Activated T-helper 17 cell treated with anti-CD3 and anti-CD28 coated beads, Interleukin-2, amount 50 U/mL, for 72 hours (primary cell): ENCODE measurements at regions not wholly inside any gene's neighbourhood (a gene's known extent, or its start where the extent isn't known, plus 50 kb on each side); places are given as distances from the start of the nearest gene placed in this dataset.

Source experiments
- ATAC-seq: fragments of 150-1000 bp; cut with Tn5 transposase; replicated peaks from 2 replicates; pipeline ENCODE4 v1.10.0; 2021; ENCODE audit warnings: mild to moderate bottlenecking, moderate library complexity
- H3K27ac Mint-ChIP-seq: one replicate; pipeline ENCODE4 v1.8.0; 2022; ENCODE audit warnings: mixed read lengths
- H3K27me3 Mint-ChIP-seq: one replicate; pipeline ENCODE4 v1.8.0; 2022; ENCODE audit warnings: mixed read lengths
- H3K36me3 Mint-ChIP-seq: one replicate; pipeline ENCODE4 v1.8.0; 2022; ENCODE audit warnings: low read depth, mild to moderate bottlenecking, mixed read lengths
- H3K4me1 Mint-ChIP-seq: one replicate; pipeline ENCODE4 v1.8.0; 2022; ENCODE audit warnings: mixed read lengths
- H3K4me3 Mint-ChIP-seq: one replicate; pipeline ENCODE4 v1.8.0; 2022; ENCODE audit warnings: mild to moderate bottlenecking, mixed read lengths
- H3K9me3 Mint-ChIP-seq: one replicate; pipeline ENCODE4 v1.8.0; 2022; ENCODE audit warnings: mixed read lengths

DNA sequence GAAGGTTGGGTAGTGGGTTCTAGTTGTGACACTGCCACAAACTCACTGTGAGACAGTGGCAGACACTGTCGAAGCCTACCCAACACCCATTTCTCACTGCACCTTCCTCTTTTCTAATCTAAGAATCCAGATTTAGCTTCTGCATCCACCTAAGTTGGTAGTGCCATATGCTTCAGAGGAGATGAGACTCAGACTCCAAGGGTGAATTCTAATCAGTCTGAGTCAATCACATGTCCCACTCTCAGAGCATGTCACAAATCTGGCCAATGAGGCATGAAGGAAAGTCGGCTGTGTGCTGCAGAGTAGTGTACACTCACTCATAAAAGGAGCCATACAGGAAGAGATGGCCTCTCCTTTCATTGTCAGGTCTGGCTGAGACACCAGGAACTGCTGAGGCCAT lies 102.1 kb upstream of the RAP1B start:
- no peak overlapping the region for H3K4me3 Mint-ChIP-seq
- peaks cover 8% of the 10 kb centered on the region for H3K9me3 Mint-ChIP-seq
- no peaks in the 10 kb centered on the region for H3K36me3 Mint-ChIP-seq
- H3K4me1 Mint-ChIP-seq = peaks cover 7% of the 10 kb centered on the region
- H3K27me3 Mint-ChIP-seq = no peaks in the 10 kb centered on the region
- no peak for ATAC-seq
- H3K27ac Mint-ChIP-seq = no peak overlapping the region

DNA sequence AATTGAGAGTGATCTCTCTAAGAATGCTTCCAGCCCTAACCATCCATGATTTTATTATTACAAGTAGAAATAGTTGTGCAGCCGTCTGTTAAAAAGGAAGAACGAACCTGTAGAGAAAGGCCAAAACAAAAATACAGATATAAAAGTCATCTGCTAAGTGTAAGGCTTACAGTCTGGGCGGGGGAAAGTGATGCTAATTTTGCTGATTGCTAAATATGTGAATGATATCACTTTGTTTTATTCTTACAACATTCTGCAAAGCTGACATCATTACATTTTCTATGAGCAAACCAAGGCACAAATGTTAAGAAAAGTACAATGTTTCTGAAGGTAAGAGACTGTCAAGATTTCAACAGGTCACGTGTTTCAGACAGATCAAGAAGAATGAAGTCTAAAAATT lies 101.5 kb upstream of the RAP1B start:
- H3K4me1 Mint-ChIP-seq = peaks cover 7% of the 10 kb centered on the region
- H3K27me3 Mint-ChIP-seq = no peaks in the 10 kb centered on the region
- H3K4me3 Mint-ChIP-seq = no peak overlapping the region
- no peak for ATAC-seq
- H3K27ac Mint-ChIP-seq = no peak overlapping the region
- H3K9me3 Mint-ChIP-seq = peaks cover 8% of the 10 kb centered on the region
- no peaks in the 10 kb centered on the region for H3K36me3 Mint-ChIP-seq

DNA sequence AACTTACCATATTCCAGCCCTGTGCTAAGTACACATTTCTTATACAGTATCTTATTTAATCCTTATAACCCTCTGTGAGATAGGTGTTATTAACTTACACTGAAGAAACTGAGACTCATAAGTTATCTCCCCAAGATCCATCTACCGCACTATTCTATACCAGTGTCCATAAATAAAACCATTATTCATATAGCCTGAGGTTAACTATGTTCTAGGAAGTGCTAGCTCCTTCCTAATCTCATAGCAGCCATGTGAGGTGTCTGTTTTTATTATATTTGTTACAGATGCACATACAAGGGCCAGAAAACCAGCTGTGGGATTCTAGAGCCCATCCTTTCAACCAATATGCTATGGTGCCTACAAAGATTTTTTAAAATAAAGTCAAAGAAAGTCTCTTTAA lies 100.3 kb upstream of the RAP1B start:
- Mint-ChIP-seq H3K4me3 (no peak overlapping the region), H3K27me3 (no peaks in the 10 kb centered on the region), H3K9me3 (peaks cover 8% of the 10 kb centered on the region), H3K36me3 (no peaks in the 10 kb centered on the region), H3K27ac (no peak overlapping the region), H3K4me1 (peaks cover 7% of the 10 kb centered on the region)
- ATAC-seq = no peak

DNA sequence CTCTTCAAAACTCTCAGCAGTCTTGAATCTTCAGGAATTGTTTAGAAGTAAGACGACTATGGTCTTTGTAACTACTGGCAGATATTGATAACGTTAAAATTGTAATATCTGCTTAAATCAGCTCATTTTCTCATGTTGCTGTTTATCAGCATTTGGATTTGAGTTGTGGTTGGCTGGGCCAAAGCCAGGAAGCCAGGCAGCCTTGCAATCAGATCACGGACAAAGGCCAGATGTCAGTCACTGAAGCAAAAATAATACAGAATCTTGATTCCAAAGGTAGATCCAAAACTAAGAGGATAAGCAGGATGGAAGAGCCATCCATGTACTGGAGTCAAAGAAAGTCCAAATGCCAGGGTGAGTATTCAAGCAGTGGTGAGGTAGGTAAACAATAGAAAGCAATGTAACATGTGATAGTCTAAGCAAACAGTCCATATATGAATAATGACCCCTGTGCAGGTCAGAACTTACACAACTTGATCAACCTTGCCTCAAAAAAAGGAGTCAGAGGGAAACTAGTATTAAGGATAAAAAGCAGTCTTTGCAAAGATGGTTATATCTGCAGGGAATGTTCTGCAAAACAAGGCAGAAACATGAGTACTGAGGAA lies 95.8 kb upstream of the RAP1B start:
- no peaks in the 10 kb centered on the region for H3K27me3 Mint-ChIP-seq
- no peak overlapping the region for H3K27ac Mint-ChIP-seq
- ATAC-seq = no peak
- no peaks in the 10 kb centered on the region for H3K4me1 Mint-ChIP-seq
- H3K36me3 Mint-ChIP-seq = no peaks in the 10 kb centered on the region
- H3K4me3 Mint-ChIP-seq = no peak overlapping the region
- peaks cover 4% of the 10 kb centered on the region for H3K9me3 Mint-ChIP-seq

DNA sequence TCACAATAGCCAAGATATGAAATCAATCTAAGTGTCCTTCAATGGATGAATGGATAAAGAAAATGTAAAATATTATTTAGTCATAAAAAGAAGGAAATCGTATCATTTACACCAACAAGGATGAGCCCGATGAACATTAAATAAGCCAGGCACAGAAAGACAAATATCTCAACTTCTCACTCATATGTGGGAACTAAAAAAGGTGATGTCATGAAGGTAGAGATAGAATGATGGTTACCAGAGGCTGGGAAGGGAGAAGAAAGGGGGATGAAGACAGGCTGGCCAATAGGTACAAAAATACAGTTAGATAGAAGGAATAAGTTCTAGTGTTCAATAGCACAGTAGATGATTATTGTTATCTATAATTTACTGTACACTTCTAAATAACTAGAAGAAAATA lies 94.9 kb upstream of the RAP1B start:
- no peaks in the 10 kb centered on the region for H3K36me3 Mint-ChIP-seq
- H3K4me1 Mint-ChIP-seq = no peaks in the 10 kb centered on the region
- H3K4me3 Mint-ChIP-seq = no peak overlapping the region
- no peaks in the 10 kb centered on the region for H3K27me3 Mint-ChIP-seq
- peaks cover 4% of the 10 kb centered on the region for H3K9me3 Mint-ChIP-seq
- H3K27ac Mint-ChIP-seq = no peak overlapping the region
- ATAC-seq = no peak

DNA sequence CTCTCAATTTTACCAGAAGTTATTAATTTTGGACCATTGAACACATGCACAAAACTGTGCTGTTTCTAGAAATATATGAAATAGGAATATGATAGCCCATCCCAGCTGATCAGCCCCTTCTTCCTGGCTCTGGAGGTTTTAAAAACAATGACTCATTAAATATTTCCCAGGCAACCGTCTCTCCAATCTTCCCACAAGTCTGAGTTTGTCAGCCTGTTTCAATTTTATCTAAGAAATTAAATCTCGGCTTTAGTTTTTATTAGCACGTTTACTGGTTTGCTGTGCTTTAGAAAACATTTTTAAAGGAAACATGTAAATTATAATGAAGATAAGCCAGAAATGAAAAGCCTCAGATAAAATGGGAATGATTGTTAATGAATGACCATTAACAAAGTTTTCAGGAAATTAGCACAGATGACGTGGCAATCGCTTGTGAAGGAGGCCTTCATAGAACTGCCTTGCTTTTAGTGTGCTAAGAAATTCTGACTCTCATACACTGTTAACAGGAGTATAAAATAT lies 89.3 kb upstream of the RAP1B start:
- H3K4me1 Mint-ChIP-seq = no peaks in the 10 kb centered on the region
- no peaks in the 10 kb centered on the region for H3K36me3 Mint-ChIP-seq
- H3K27ac Mint-ChIP-seq = no peak overlapping the region
- no peaks in the 10 kb centered on the region for H3K9me3 Mint-ChIP-seq
- no peak for ATAC-seq
- no peaks in the 10 kb centered on the region for H3K27me3 Mint-ChIP-seq
- H3K4me3 Mint-ChIP-seq = no peak overlapping the region

DNA sequence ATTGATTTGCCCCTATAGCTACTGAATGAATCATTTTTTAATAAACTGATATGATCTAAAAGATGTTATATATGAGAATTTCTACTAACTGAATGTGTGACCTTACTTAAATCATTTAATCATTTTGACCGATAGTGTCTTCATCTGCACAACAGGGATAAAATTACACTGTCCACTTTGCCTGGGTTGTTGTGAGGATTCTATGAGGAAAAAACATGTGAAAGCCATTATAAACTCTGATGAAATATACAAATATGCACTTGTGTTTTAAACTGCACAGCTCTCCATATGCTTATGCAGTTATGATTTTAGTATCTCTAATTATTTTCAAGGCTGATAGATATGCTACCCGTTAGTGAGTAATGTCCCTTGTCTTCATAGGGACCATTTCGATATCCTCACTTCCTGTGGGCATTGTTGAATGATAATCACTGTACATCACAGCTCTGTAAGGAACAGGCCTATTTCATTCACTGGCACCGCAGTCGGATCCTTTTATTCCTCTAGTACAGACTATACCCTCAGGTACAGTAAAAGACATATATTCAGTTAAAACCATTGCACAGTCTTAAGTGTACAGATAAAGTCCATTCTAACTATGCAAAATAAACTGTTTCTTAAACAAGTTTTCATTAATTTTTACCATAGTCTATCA lies 88.7 kb upstream of the RAP1B start:
- Mint-ChIP-seq H3K4me3 (no peak overlapping the region), H3K27ac (no peak overlapping the region), H3K27me3 (no peaks in the 10 kb centered on the region), H3K4me1 (no peaks in the 10 kb centered on the region), H3K36me3 (no peaks in the 10 kb centered on the region), H3K9me3 (no peaks in the 10 kb centered on the region)
- ATAC-seq = no peak

DNA sequence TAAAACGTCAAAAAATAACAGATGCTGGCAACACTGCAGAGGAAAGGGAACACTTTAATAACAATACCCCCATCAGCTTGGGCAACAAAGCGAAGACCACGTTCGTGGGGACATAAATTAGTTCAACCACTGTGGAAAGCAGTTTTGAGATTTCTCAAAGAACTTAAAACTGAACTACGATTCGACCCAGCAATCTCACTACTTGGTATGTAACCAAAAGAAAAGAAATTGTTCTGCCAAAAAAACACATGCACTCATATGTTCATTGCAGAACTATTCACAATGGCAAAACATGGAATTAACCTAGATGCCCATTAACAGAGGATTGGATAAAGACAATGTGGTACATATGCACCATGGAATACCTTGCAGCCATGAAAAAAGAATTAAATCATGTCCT lies 81.2 kb upstream of the RAP1B start:
- Mint-ChIP-seq H3K36me3 (no peaks in the 10 kb centered on the region), H3K9me3 (no peaks in the 10 kb centered on the region), H3K27me3 (no peaks in the 10 kb centered on the region), H3K4me3 (no peak overlapping the region), H3K27ac (no peak overlapping the region), H3K4me1 (peaks cover 6% of the 10 kb centered on the region)
- no peak for ATAC-seq

DNA sequence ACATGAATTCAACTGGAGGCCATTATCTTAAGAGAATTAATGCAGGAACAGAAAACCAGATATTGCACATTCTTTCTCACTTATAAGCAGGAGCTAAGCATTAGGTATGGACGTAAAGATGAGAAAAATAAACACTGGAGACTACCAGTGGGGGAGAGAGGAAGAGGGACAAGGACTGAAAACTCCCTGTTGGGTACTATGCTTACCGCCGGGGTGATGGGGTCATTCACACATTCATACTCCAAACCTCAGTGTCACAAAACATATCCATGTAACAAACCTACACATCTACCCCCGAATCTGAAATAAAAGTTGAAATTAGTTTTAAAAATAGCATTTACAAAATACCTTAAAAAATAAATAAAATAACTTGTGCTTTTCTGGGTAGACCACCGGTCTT lies 80.8 kb upstream of the RAP1B start:
- H3K4me1 Mint-ChIP-seq = peaks cover 6% of the 10 kb centered on the region
- H3K4me3 Mint-ChIP-seq = no peak overlapping the region
- no peaks in the 10 kb centered on the region for H3K27me3 Mint-ChIP-seq
- no peak for ATAC-seq
- H3K9me3 Mint-ChIP-seq = no peaks in the 10 kb centered on the region
- no peak overlapping the region for H3K27ac Mint-ChIP-seq
- H3K36me3 Mint-ChIP-seq = no peaks in the 10 kb centered on the region

DNA sequence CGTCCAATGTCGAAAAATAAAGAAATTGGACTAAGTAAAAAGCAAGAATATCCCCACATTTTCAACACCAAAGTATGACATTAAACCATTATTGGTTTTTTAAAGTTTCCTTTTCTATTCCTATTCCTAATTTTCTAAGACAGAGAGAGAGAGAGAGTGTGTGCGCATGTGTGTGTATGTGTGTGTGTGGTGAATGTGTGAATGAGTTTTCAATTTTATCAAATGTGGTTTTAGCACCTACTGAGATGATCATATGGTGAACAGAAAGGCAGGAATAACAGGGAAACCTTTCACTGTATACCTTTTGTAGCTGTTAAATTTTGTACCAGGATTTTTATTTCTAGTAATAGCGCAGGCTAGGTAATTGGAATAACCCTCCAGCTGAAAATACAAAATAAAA lies 80.4 kb upstream of the RAP1B start:
- no peaks in the 10 kb centered on the region for H3K36me3 Mint-ChIP-seq
- no peak for ATAC-seq
- peaks cover 6% of the 10 kb centered on the region for H3K4me1 Mint-ChIP-seq
- H3K27me3 Mint-ChIP-seq = no peaks in the 10 kb centered on the region
- no peak overlapping the region for H3K4me3 Mint-ChIP-seq
- H3K9me3 Mint-ChIP-seq = no peaks in the 10 kb centered on the region
- H3K27ac Mint-ChIP-seq = no peak overlapping the region

DNA sequence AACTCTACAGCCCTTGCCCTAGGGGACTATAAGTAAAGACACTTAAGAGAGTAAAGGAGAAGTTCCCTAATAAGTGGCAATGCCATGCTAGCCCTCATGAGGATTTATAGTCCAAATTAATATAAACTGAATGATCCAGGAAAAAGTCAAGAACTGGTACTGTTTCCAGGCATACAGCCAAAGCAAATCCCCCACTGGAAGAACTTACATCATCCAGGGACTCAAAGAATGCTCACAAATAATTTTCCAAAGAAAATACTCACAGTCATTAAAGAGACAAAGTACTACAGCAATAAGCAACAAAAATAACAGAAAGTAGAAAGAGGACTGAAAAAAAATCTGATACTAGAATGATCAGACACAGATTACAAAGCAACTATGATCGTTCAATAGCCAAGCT lies 79.7 kb upstream of the RAP1B start:
- Mint-ChIP-seq H3K9me3 (no peaks in the 10 kb centered on the region), H3K36me3 (no peaks in the 10 kb centered on the region), H3K4me3 (no peak overlapping the region), H3K27me3 (no peaks in the 10 kb centered on the region), H3K27ac (no peak overlapping the region), H3K4me1 (peaks cover 6% of the 10 kb centered on the region)
- no peak for ATAC-seq

DNA sequence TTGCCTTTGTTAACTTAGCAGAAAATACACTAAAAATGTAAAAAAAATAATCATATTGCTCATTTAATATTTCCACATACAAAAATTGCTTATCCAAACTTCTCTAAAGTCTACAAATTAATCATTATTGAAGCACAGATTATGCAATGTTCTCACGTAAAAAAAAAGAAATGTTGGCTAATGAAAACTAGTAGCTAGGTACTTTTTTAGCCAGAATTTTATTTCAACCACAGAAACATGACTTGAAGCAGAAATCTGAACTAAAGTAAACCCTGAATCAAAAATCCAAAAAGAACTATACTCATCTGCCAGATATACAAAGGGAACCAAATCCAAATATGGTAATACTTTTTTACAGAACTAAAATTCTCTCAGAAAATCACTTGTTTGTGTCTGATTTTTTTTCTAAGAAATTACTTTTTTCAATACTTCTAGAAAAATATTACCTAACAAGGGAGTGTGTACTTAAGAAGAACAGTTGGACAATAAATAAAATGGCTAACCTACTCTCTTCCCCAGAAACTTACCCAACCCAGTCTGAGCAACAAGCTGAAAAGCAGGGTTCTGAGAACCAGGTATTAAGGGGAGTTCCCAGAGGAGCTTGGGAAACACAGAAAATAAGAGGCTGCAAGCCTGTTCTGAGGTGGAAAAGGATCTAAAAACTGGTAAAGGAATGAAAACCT lies 78.4 kb upstream of the RAP1B start:
- H3K27ac Mint-ChIP-seq = peak overlapping the region; percentile 15
- H3K4me1 Mint-ChIP-seq = peaks cover 6% of the 10 kb centered on the region
- peak; percentile 55 for ATAC-seq
- no peak overlapping the region for H3K4me3 Mint-ChIP-seq
- no peaks in the 10 kb centered on the region for H3K27me3 Mint-ChIP-seq
- H3K9me3 Mint-ChIP-seq = no peaks in the 10 kb centered on the region
- no peaks in the 10 kb centered on the region for H3K36me3 Mint-ChIP-seq

DNA sequence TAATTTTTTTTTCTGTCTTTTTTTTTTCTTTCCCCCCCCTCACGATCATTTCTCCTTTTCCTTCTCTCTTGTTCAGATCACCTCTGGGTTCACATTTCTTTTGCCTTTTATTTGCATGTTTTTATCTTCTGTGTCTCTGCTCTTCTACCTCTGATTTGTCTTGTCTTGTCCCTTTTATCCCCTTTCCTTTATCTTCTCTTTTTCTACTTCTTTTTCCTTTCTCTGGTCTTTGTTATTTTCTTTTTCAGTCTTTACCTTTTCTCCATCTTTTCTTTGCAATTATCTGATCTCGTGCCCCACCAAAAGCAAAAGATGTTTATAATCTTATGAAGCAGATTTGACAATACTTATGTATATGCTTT lies 77.8 kb upstream of the RAP1B start:
- Mint-ChIP-seq H3K27me3 (no peaks in the 10 kb centered on the region), H3K4me3 (no peak overlapping the region), H3K9me3 (no peaks in the 10 kb centered on the region), H3K27ac (peak overlapping the region; percentile 15), H3K36me3 (no peaks in the 10 kb centered on the region), H3K4me1 (peaks cover 6% of the 10 kb centered on the region)
- ATAC-seq = no peak

DNA sequence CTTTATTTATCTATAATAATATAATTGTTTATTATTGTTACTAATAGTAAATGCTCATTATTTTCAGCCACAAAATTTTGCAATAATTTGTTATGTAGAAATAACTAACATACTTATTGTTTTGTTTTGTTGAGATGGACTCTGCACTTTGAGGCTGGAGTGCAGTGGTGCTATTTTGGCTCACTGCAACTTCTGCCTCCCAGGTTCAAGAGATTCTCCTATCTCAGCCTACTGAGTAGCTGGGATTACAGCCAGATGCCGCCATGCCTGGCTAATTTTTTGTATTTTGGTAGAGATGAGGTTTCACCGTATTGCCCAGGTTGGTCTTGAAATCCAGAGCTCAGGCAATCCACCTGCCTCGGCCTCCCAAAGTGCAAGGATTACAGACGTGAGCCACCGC lies 76.6 kb upstream of the RAP1B start:
- no peak for ATAC-seq
- no peak overlapping the region for H3K27ac Mint-ChIP-seq
- H3K4me1 Mint-ChIP-seq = peaks cover 6% of the 10 kb centered on the region
- no peaks in the 10 kb centered on the region for H3K9me3 Mint-ChIP-seq
- H3K4me3 Mint-ChIP-seq = no peak overlapping the region
- no peaks in the 10 kb centered on the region for H3K36me3 Mint-ChIP-seq
- no peaks in the 10 kb centered on the region for H3K27me3 Mint-ChIP-seq

DNA sequence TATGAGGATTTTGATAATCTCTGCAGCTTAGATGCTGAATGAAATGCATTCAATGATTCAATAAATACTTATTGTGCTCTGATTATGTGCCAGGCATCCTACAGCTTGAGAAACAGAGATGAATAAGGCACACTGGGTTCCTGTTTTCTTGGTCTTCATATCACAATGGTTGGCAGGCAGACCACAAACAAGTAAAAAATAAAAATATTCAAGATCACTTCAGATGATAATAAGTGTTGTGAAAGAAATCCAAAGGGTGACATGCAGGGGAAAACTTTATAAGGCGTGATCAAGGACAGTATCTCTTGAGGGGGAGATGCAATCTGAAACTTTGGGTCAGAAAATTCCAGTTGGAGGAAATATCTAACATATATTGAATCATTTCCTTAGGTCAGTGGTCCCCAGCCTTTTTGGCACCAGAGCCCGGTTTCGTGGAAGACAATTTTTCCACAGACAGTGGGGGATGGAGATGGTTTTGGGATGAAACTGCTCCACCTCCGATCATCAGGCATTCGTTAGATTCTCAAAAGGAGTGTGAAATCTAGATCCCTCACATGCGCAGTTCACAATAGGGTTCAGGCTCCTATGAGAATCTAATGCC lies 73.7 kb upstream of the RAP1B start:
- ATAC-seq = no peak
- Mint-ChIP-seq H3K4me3 (no peak overlapping the region), H3K4me1 (peaks cover 16% of the 10 kb centered on the region)

More for the DNA sequence above, 73.7 kb upstream of the RAP1B start:
- Mint-ChIP-seq H3K36me3 (no peaks in the 10 kb centered on the region), H3K9me3 (peaks cover 7% of the 10 kb centered on the region), H3K27ac (no peak overlapping the region), H3K27me3 (no peaks in the 10 kb centered on the region)
